ENCODE measurements at regions not wholly inside any gene's neighbourhood (a gene's known extent, or its start where the extent isn't known, plus 50 kb on each side); places are given as distances from the start of the nearest gene placed in this dataset.

GRCh38 chr15:53114960-53115359 is 324.8 kb upstream of the ONECUT1 start:
- TF ChIP-seq, protein P1, sequence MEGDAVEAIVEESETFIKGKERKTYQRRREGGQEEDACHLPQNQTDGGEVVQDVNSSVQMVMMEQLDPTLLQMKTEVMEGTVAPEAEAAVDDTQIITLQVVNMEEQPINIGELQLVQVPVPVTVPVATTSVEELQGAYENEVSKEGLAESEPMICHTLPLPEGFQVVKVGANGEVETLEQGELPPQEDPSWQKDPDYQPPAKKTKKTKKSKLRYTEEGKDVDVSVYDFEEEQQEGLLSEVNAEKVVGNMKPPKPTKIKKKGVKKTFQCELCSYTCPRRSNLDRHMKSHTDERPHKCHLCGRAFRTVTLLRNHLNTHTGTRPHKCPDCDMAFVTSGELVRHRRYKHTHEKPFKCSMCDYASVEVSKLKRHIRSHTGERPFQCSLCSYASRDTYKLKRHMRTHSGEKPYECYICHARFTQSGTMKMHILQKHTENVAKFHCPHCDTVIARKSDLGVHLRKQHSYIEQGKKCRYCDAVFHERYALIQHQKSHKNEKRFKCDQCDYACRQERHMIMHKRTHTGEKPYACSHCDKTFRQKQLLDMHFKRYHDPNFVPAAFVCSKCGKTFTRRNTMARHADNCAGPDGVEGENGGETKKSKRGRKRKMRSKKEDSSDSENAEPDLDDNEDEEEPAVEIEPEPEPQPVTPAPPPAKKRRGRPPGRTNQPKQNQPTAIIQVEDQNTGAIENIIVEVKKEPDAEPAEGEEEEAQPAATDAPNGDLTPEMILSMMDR (IDR thresholded peaks at IDR 0.05; ENCODE audit: low read depth, low read length), result no peak
- no peak for DNase-seq (ENCODE audit: low read depth, low spot score)
- in situ Hi-C loops (cut with HindIII; ENCODE audit: low sequenced_read_pairs), result no loop called here
- no peak overlapping the region for H3K4me3 ChIP-seq (ENCODE audit: low read depth, low read length)

- DNase-seq (ENCODE audit: low read depth, low spot score), result no peak
- TF ChIP-seq, protein P1 (IDR thresholded peaks at IDR 0.05; ENCODE audit: low read depth, low read length), result no peak
- in situ Hi-C loops (cut with HindIII; ENCODE audit: low sequenced_read_pairs), result no loop called here
- no peak overlapping the region for H3K4me3 ChIP-seq (ENCODE audit: low read depth, low read length)
These were observed 320.9 kb upstream of the ONECUT1 start for GRCh38 chr15:53110999-53111398.

DNA sequence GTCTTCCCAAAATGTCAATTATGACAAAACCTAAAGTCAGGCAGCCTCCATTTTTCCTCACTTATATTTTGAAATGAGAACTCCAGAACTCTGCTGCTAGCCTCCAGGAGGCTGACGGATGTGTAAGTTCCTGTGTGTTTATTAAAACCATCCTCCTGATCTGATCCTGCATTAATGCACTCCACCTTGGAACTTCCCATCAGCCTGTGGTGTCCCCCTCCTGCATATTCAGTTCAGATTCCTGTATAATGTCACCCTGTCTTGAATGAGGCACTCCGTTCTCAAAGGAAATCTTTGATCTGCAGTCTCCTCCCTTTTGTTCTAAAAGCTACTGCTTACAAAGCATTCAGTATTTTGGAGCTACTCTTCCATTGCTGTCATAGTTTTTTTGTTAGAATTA is 318.2 kb upstream of the ONECUT1 start:
- TF ChIP-seq, protein P1 (IDR thresholded peaks at IDR 0.05; ENCODE audit: low read depth, low read length), result no peak
- no peak for DNase-seq (ENCODE audit: low read depth, low spot score)
- in situ Hi-C loops (cut with HindIII; ENCODE audit: low sequenced_read_pairs), result no loop called here
- no peak overlapping the region for H3K4me3 ChIP-seq (ENCODE audit: low read depth, low read length)

DNA sequence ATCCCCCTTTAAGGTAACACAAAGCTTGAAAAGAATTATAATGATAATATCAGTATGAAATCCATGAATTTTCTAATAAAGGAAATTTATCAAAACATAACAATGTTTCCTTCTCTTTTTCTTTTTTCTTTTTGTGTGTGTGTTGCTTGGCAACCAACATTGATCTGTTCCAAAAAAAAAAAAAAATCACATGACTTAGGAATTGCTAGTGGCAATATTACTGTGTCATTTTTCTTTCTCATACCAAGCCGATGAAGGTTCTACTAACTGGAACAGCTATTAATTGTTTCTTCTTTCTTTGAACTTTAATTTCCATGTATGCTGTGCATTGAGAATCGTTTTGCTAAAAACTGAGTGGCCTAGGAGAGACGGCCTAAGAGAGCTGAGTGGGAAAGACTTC is 317.7 kb upstream of the ONECUT1 start:
- H3K4me3 ChIP-seq (ENCODE audit: low read depth, low read length), result no peak overlapping the region
- TF ChIP-seq, protein P1 (IDR thresholded peaks at IDR 0.05; ENCODE audit: low read depth, low read length), result no peak
- in situ Hi-C loops (cut with HindIII; ENCODE audit: low sequenced_read_pairs), result no loop called here
- DNase-seq (ENCODE audit: low read depth, low spot score), result no peak

GRCh38 chr15:53106505-53107286 is 316.6 kb upstream of the ONECUT1 start:
- no peak overlapping the region for H3K4me3 ChIP-seq (ENCODE audit: low read depth, low read length)
- in situ Hi-C loops (cut with HindIII; ENCODE audit: low sequenced_read_pairs), result no loop called here
- TF ChIP-seq, protein P1 (IDR thresholded peaks at IDR 0.05; ENCODE audit: low read depth, low read length), result no peak

DNA sequence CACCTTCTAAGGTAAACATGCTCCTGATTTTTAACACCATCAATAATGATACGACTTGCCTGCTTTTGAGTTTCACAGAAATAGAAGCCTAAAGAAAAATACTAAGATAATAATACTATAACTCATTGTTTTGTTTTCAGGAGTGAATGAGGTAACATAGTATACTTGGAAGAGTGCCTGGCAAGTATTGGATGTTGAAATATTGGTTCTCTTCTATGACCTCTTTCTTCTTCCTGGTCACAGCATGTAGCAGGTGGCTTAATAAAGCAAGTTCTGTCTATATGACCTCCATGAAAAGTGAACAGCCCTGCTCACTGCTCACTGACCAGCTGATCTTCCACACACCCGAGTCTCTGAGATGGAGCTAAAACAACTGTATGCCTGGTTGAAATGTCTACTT is 312.3 kb upstream of the ONECUT1 start:
- in situ Hi-C loops (cut with HindIII; ENCODE audit: low sequenced_read_pairs), result no loop called here
- DNase-seq (ENCODE audit: low read depth, low spot score), result no peak
- TF ChIP-seq, protein P1 (IDR thresholded peaks at IDR 0.05; ENCODE audit: low read depth, low read length), result no peak

More at GRCh38 chr15:53106505-53107286, 316.6 kb upstream of the ONECUT1 start:
- DNase-seq (ENCODE audit: low read depth, low spot score), result no peak

More for the DNA sequence above, 312.3 kb upstream of the ONECUT1 start:
- no peak overlapping the region for H3K4me3 ChIP-seq (ENCODE audit: low read depth, low read length)

Measured in astrocyte of the spinal cord (primary cell).